Common myeloid progenitor, CD34-positive (primary cell): ENCODE measurements at regions not wholly inside any gene's neighbourhood (a gene's known extent, or its start where the extent isn't known, plus 50 kb on each side); places are given as distances from the start of the nearest gene placed in this dataset.

Source experiments
- CTCF ChIA-PET: fragments of 350-600 bp; sonication (Branson Sonifier 250); formaldehyde crosslinking; loops from one replicate; lab custom pipeline; 2021; ENCODE audit warnings: antibody characterized with exemption; lab: Charles Lee
- POLR2A ChIA-PET: fragments of 350-600 bp; sonication (Branson Sonifier 250); formaldehyde crosslinking; loops from one replicate; lab custom pipeline; 2021; ENCODE audit warnings: antibody characterized with exemption; lab: Charles Lee
- DNase-seq, 3 donors: peaks; one replicate each; pipeline versions ENCODE4 v3.0.0 to v3.0.0-alpha.2; 2013
- H3K27ac ChIP-seq, 2 experiments: 1 replicate in 1 of 2; 2 replicates in 1 of 2; pipeline ENCODE4 v1.7.0; 2013; ENCODE audit warnings: inconsistent platforms in 2 of 2, low read length in 2 of 2, mild to moderate bottlenecking in 2 of 2, low read depth in 1 of 2, moderate library complexity in 1 of 2; ENCODE audit not compliant: severe bottlenecking in 2 of 2, insufficient read depth in 1 of 2, poor library complexity in 1 of 2
- H3K27me3 ChIP-seq, 5 experiments: replicated peaks in 2 of 5; 1 replicate in 3 of 5; 2 replicates in 2 of 5; pipeline versions ENCODE4 v1.6.1 to v1.7.0; 2013; ENCODE audit warnings: low read length in 4 of 5, mild to moderate bottlenecking in 2 of 5, moderate library complexity in 2 of 5, inconsistent platforms in 1 of 5; ENCODE audit not compliant: insufficient read depth in 5 of 5, control insufficient read depth in 4 of 5
- H3K36me3 ChIP-seq, 4 experiments: 1 replicate in 2 of 4; 2 replicates in 2 of 4; pipeline versions ENCODE4 v1.6.1 to v1.7.0; 2013; ENCODE audit warnings: low read length in 3 of 4, control low read depth in 1 of 4, mild to moderate bottlenecking in 1 of 4; ENCODE audit not compliant: control insufficient read depth in 4 of 4, insufficient read depth in 4 of 4
- H3K4me1 ChIP-seq, 4 experiments: 1 replicate in 3 of 4; 2 replicates in 1 of 4; pipeline versions ENCODE4 v1.6.1 to v1.7.1; 2013; ENCODE audit warnings: low read length in 3 of 4, mild to moderate bottlenecking in 3 of 4, control low read depth in 1 of 4, inconsistent platforms in 1 of 4, moderate library complexity in 1 of 4; ENCODE audit not compliant: control insufficient read depth in 4 of 4, insufficient read depth in 4 of 4; ENCODE audit errors: control extremely low read depth in 1 of 4
- H3K4me3 ChIP-seq, 7 experiments: 1 replicate in 4 of 7; 2 replicates in 3 of 7; pipeline versions ENCODE4 v1.5.1 to v1.7.0; 2013; ENCODE audit warnings: mild to moderate bottlenecking in 7 of 7, low read length in 6 of 7, moderate library complexity in 6 of 7, inconsistent platforms in 2 of 7, low read depth in 2 of 7, control low read depth in 1 of 7; ENCODE audit not compliant: insufficient read depth in 4 of 7, control insufficient read depth in 1 of 7; ENCODE audit errors: extremely low read depth in 1 of 7
- H3K9me3 ChIP-seq, 5 experiments: 1 replicate in 4 of 5; 2 replicates in 1 of 5; pipeline versions ENCODE4 v1.6.1 to v1.7.1; 2013; ENCODE audit warnings: low read length in 4 of 5, mild to moderate bottlenecking in 2 of 5, inconsistent platforms in 1 of 5, low read depth in 1 of 5, moderate library complexity in 1 of 5; ENCODE audit not compliant: control insufficient read depth in 4 of 5, insufficient read depth in 2 of 5; ENCODE audit errors: control extremely low read depth in 1 of 5
- WGBS: methylation state at CpG from one replicate; pipeline ENCODE4 v1.1.5; 2013; ENCODE audit not compliant: insufficient coverage; 5-methylcytosine and 5-hydroxymethylcytosine counted together

DNA sequence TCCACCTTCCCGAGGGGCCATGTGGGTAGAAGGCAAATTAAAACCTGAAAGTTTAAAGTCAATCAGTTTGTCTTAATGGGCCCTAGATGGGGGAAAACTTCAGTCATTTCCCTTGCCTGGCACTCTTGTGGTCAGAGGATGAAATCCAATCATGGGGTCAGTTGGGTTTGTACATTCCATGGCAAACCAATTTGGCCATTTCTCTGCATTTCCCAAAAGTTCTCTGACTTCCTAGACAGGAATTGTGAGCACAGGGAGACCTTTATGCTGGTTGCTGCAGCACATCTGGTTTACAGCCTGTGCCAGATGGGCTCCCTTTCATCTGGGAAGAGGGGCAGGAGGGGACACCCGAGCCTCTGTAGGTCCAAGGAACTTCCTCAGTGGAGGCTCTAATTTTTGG, 113.0 kb downstream of the CYP26A1 start:
- H3K27ac ChIP-seq: no peak overlapping the region
- CTCF ChIA-PET: no interaction called here

DNA sequence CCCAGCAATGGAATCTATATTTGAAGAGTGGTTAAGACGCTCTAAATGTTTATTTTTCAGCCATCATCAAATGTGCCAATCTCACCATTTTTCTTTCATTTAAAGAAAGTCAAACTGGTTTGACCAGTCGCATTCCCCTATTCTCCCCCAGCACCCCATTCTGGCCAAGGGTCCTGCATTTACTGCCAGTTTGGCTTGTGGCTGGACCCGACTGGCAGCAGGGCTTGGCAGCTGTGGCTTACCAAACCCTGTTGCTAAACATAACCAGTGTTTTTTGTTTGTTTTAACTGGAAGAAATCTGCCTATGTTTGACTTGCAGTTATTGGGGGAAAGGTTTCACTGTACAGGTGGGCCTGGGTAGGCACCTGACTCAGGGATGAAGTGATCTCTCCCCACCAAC, 116.3 kb downstream of the CYP26A1 start:
- H3K27me3 ChIP-seq: peaks cover 0 to 3% (median 0%) of the 10 kb centered on the region in 5 experiments
- WGBS: 100% methylated on average over 2 of the region's 3 CpGs
- peaks cover 0 to 4% (median under 1%) of the 10 kb centered on the region in 4 experiments for H3K4me1 ChIP-seq
- no peak for DNase-seq
- no peak overlapping the region for H3K4me3 ChIP-seq
- H3K36me3 ChIP-seq: no peaks in the 10 kb centered on the region
- no peaks in the 10 kb centered on the region for H3K9me3 ChIP-seq
- POLR2A ChIA-PET: no interaction called here
- CTCF ChIA-PET: interaction anchor here (1.0 kb wide), 1 partner anchor 74 kb away, joined by 4 read pairs; no protein-coding TSS in a partner anchor
- H3K27ac ChIP-seq: no peak overlapping the region

More for the DNA sequence above, 113.0 kb downstream of the CYP26A1 start:
- no peak overlapping the region for H3K4me3 ChIP-seq
- H3K9me3 ChIP-seq: no peaks in the 10 kb centered on the region
- H3K36me3 ChIP-seq: no peaks in the 10 kb centered on the region
- WGBS: 100% methylated on average over 1 of the region's 2 CpGs
- peaks cover 0 to 4% (median under 1%) of the 10 kb centered on the region in 4 experiments for H3K4me1 ChIP-seq
- no peaks in the 10 kb centered on the region for H3K27me3 ChIP-seq
- no peak for DNase-seq
- POLR2A ChIA-PET: no interaction called here

DNA sequence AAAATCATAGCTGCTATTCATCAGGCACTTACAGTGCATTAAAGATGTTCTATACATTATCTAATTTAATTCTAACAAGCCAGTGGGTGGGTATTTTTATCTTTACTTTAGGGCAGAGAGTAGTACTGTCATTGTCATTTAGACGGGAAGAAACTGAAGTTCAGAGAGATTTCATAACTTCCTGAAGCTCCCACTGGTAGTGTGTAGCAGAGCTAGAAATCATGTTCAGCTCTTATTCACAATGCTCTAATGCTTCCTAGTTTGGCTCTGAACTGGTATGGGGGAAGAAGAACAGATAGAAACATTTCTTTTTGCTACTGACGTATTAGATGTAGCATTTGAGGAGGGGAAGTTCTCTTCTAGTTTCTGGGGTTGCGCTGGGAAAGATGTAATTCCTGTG, 116.7 kb downstream of the CYP26A1 start:
- DNase-seq: peak in 1 of 3 donors; percentile 22
- CTCF ChIA-PET: interaction anchor here (1.0 kb wide), 1 partner anchor 74 kb away, joined by 4 read pairs; no protein-coding TSS in a partner anchor
- Histone ChIP-seq H3K4me1 (peaks cover 0 to 4% (median under 1%) of the 10 kb centered on the region in 4 experiments), H3K27ac (no peak overlapping the region), H3K36me3 (no peaks in the 10 kb centered on the region), H3K9me3 (no peaks in the 10 kb centered on the region), H3K27me3 (peaks cover 0 to 3% (median 0%) of the 10 kb centered on the region in 5 experiments), H3K4me3 (no peak overlapping the region)
- POLR2A ChIA-PET: no interaction called here
- 0% methylated on average over 1 of the region's 3 CpGs for WGBS

DNA sequence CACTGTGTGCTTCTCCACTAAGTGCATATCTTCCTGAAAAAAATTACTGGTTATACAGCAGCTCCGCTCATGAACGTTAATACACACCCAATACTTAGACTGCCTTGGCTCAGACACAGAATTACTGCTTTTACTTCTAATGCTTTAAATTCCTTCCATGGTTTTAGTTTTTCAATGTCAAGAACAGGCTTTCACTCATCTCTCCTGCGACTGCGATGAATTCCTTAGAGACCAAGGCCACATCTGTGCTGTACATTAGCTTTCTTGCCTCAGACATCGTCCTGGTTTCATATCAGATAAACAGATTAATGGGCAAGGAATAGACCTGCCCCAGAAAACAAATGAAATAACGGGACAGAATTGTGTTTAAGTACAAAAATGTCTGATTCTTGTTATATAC, 120.2 kb downstream of the CYP26A1 start:
- Histone ChIP-seq H3K4me3 (no peak overlapping the region), H3K36me3 (no peaks in the 10 kb centered on the region), H3K27me3 (peaks cover 0 to 3% (median 0%) of the 10 kb centered on the region in 5 experiments), H3K9me3 (no peaks in the 10 kb centered on the region), H3K4me1 (peaks cover 2 to 11% (median 6%) of the 10 kb centered on the region in 4 experiments), H3K27ac (no peak overlapping the region)
- ChIA-PET POLR2A (no interaction called here), CTCF (interaction anchor here (0.6 kb wide), 1 partner anchor 87 kb away, joined by 3 read pairs; no protein-coding TSS in a partner anchor)
- DNase-seq: no peak
- 96% methylated on average over 5 of the region's 6 CpGs for WGBS

DNA sequence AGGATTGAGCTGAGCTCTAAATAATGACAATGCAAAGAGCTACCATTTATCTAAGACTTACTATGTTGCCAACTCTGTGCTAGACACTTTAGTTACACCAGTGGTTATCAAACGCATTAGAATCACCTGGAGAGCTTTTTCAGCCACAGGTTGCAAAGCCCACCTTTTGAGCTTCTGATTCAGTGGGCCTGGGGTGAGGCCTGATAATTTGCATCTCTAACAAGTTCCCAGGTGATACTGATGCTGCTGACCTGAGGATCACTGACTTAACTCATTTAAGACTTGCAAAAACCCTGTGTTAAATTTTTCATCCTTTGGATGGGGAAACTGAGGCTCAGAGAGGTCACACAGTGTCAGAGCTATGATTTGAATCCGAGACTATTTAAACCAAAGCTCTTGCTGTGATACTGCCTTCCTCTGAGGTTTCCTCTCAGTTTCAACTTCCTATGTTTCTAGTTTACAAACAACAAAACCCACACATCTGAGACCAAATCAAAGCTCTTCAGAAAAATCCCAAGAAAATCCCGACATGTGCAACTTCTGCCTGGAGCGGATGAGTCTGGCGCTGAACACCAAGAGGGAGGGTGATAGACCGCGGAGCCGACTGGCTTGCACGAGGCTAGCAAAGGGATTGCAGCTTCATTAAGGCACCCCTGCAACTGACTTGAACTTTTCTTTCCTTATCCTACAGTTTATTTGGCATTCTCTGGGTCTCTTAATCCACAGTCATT, 124.9 kb downstream of the CYP26A1 start:
- Histone ChIP-seq H3K4me1 (peaks cover 5 to 14% (median 8%) of the 10 kb centered on the region in 4 experiments), H3K27me3 (peaks cover 0 to 3% (median 0%) of the 10 kb centered on the region in 5 experiments), H3K9me3 (no peaks in the 10 kb centered on the region), H3K36me3 (no peaks in the 10 kb centered on the region), H3K4me3 (peak overlapping the region in 4 of 7 experiments; percentile 9 to 72 (median 34)), H3K27ac (no peak overlapping the region)
- ChIA-PET CTCF (no interaction called here), POLR2A (interaction anchor here (0.8 kb wide), 1 partner anchor 64 kb away, joined by 3 read pairs; no protein-coding TSS in a partner anchor)
- DNase-seq: peak in 1 of 3 donors; percentile 10
- 13% methylated on average over 6 of the region's 9 CpGs for WGBS

DNA sequence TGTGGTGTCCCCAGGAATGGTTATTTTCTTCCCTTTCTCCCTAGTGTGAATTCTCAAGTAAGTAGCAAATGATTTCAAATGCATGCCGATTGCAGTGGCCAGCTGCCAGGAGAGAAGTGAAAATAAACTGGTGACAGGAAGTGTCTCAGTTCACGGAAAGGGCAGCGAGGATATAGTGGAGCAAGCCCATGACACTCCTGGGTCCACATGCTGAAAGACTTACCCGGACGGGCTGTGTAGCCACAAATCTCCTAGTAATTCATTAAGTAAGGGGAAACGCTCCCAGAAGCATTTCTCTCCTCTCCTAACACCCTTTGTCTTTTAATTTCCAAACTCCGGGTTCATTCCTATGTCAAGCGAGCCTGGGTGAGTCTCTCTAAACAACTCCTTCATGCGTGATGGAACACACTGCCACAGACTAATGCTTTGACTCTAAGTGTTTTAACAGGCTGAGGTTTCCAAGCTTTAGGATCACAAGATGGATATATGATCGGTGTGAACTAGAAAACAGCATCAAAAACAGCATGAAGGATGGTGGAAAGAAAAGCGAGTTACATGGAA, 125.6 kb downstream of the CYP26A1 start:
- peak in 2 of 3 donors; percentile 19 to 42 for DNase-seq
- ChIA-PET CTCF (no interaction called here), POLR2A (no interaction called here)
- Histone ChIP-seq H3K9me3 (no peaks in the 10 kb centered on the region), H3K27me3 (peaks cover 0 to 2% (median 0%) of the 10 kb centered on the region in 5 experiments), H3K36me3 (no peaks in the 10 kb centered on the region), H3K4me1 (peaks cover 5 to 14% (median 8%) of the 10 kb centered on the region in 4 experiments), H3K4me3 (peak overlapping the region in 5 of 7 experiments; percentile 10 to 72 (median 33)), H3K27ac (no peak overlapping the region)
- 48% methylated on average over 10 of the region's 11 CpGs for WGBS
